Ovary (tissue), 3 donors: ENCODE measurements at regions not wholly inside any gene's neighbourhood (a gene's known extent, or its start where the extent isn't known, plus 50 kb on each side); places are given as distances from the start of the nearest gene placed in this dataset.

Experiments used
- CTCF ChIP-seq, 3 donors: fragments of 450-650 bp in 2 of 3; fragments of 200-600 bp in 1 of 3; IDR thresholded peaks; one replicate each; pipeline versions ENCODE4 v1.5.1 to v1.8.0; 2016 to 2022; ENCODE audit warnings: antibody characterized with exemption in 3 of 3, mild to moderate bottlenecking in 1 of 3
- EP300 ChIP-seq: sonication (generic); formaldehyde crosslinking; IDR thresholded peaks from one replicate; pipeline ENCODE4 v1.6.1; 2017; ENCODE audit warnings: antibody characterized with exemption
- donor health status: DM: no; HTN: no; CAD: no.

DNA sequence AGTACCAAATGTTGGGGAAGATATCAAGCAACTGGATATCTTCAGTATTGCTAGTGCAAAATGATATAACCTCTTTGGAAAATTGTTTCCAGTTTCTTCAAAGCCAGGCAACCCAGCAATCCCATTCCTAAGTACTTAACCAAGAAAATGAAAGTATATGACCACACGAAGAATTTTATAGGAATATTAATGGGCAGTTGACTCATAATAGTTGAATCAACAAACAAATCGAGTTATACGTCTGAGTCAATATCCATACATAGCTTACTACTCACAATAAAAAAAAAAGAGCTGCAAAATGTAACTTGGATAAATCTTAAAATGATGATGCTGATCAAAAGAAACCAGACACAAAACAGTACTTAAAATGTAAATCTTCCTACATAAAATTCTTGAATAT lies 810.4 kb downstream of the METTL4 start:
- TF ChIP-seq EP300: no peak
- TF ChIP-seq CTCF (IDR thresholded peaks at IDR 0.05): no peak
